Astrocyte of the cerebellum (primary cell): ENCODE measurements at regions not wholly inside any gene's neighbourhood (a gene's known extent, or its start where the extent isn't known, plus 50 kb on each side); places are given as distances from the start of the nearest gene placed in this dataset.
"Not testable (repeated sequence)": the region's sequence is repeated elsewhere in the genome, so short reads cannot be mapped to it uniquely, and the experiment has no call there.

Experiments
- DNase-seq: peaks from one replicate; pipeline ENCODE4 v3.0.0-alpha.2; 2011; ENCODE audit warnings: low read depth
- H3K4me3 ChIP-seq: 2 replicates; pipeline ENCODE4 v1.5.1; 2011; ENCODE audit warnings: mild to moderate bottlenecking, low read depth, low read length, moderate library complexity
- in situ Hi-C: cut with HindIII; loops from 2 replicates; pipeline ENCODE4 v1.10.0; 2017; ENCODE audit warnings: low sequenced_read_pairs
- TF ChIP-seq, protein P1 (sequence below): IDR thresholded peaks from 2 replicates; pipeline ENCODE4 v1.5.1; 2012; ENCODE audit warnings: low read length, low read depth, moderate library complexity, mild to moderate bottlenecking; ENCODE audit errors: missing control alignments

DNA sequence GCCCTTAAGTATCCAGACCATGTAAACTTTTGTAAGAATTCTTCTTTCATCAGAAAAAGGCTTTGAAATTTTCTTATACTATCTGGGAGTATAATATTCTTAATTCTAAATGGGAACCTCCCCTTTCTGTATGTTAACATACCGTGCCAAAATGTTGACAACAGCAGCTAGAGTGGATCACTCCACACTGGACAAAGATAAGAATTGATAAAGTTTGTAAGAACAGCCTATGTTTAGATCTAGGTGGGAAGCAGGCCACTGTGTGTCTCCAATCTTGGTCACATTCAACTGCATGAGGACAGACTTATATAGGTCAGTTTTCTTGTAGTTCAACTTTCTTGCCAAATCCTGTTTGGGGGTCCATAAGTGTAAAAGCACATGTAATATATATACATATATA is 235.7 kb downstream of the RPIA start:
- DNase-seq = no peak
- in situ Hi-C loops = no loop called here
- TF ChIP-seq, protein P1, sequence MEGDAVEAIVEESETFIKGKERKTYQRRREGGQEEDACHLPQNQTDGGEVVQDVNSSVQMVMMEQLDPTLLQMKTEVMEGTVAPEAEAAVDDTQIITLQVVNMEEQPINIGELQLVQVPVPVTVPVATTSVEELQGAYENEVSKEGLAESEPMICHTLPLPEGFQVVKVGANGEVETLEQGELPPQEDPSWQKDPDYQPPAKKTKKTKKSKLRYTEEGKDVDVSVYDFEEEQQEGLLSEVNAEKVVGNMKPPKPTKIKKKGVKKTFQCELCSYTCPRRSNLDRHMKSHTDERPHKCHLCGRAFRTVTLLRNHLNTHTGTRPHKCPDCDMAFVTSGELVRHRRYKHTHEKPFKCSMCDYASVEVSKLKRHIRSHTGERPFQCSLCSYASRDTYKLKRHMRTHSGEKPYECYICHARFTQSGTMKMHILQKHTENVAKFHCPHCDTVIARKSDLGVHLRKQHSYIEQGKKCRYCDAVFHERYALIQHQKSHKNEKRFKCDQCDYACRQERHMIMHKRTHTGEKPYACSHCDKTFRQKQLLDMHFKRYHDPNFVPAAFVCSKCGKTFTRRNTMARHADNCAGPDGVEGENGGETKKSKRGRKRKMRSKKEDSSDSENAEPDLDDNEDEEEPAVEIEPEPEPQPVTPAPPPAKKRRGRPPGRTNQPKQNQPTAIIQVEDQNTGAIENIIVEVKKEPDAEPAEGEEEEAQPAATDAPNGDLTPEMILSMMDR = no peak
- no peak overlapping the region for H3K4me3 ChIP-seq

DNA sequence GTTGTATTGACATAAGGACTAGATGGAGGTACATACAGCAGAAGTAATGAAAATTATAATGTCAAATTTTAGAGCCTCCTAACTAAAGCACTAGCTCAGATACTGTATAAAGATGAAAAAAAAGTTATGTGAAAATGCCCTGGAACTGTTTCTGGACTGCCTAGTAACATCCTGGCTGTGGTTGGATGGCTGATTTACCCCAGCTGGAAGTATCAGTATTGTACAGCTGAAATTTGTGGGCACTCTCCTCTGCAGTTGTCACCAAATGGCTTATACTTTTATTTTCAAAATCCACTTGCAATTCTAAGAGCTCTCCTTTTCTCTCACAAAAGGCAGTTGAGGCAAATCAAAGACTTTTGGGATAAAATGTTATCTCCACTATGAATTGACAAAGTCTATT is 239.2 kb downstream of the RPIA start:
- DNase-seq = no peak
- no peak overlapping the region for H3K4me3 ChIP-seq
- in situ Hi-C loops = no loop called here
- TF ChIP-seq, protein P1 = no peak

DNA sequence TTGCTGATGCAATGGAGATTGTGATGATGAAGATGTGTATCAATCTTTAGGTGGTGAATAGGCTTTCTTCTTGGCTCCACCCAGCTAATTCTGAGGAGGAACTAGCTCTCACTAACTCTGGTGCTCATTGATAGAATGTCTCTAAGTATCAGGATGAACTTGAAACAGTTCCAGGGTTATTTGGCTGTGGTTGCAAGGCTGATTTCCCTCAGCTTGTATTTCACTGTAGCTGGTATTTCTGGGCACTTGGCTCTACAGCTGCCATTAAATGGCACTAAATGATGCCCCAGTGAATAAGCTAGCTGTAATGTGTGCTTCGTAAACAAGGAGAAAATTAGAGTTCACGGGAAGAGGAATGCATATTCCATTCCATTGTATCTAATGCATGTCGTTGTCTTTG is 241.2 kb downstream of the RPIA start:
- TF ChIP-seq, protein P1 = no peak
- in situ Hi-C loops = no loop called here
- no peak overlapping the region for H3K4me3 ChIP-seq
- DNase-seq = no peak

DNA sequence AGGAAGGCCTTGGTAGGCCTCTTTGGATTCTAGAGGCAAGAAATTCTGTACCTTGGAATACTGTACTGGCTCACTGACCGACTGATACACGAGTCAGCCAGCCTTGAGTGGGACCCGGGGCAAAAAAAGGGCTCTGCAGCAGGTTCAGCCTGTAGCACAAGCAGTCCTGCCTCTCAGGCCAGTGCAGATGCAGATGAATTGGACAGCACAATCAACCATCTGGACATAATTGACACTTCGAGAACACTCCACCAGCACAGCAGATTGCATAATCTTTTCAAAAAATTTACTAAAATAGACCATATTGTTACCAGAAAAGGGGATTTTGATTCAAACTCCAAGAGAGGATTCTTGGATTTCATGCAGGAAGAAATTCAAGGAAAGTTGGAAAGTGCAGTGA is 241.6 kb downstream of the RPIA start:
- in situ Hi-C loops = no loop called here
- TF ChIP-seq, protein P1 = no peak
- no peak for DNase-seq
- H3K4me3 ChIP-seq = no peak overlapping the region

DNA sequence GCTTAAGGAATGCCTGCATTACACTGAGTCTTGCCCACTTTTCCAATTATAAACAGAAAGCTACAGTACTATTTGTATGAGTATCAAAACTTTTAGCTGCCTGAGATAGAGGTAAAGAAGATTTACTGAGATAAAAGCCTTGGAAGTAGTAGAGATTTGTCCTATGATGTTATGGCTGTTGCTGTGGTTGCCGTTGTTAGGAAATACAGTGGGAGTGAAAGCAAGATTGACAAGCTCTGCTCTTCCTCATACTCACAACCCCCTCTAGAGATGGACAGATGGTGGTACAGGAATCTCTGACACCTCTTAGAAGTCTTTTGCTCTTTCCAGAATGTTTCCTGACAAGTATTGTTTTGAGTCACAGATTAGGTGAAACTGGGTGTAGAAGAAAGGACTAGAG is 242.5 kb downstream of the RPIA start:
- in situ Hi-C loops = no loop called here
- no peak overlapping the region for H3K4me3 ChIP-seq
- DNase-seq = no peak
- TF ChIP-seq, protein P1 = no peak

DNA sequence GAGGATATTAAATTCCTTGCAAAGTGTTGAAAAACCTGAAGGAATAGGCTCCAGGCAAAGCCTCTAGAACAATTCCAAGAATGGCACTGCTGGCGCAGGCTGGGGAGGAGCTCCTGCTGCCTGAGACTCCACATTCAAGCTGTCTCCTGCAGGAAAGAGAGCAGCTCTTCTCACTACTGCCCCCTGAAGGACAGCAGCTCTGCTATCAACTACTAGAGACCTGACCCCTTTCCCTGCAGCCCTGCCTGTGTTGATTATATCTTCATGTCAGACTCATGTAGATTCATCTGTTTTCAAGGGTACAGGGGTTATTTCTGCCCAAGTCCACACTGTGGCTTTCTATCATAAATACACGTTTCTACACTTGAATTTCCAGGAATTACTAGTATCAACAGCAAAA is 249.7 kb downstream of the RPIA start:
- in situ Hi-C loops, DNase-seq, H3K4me3 ChIP-seq: not testable (repeated sequence)
- TF ChIP-seq, protein P1 = peak; percentile 5

DNA sequence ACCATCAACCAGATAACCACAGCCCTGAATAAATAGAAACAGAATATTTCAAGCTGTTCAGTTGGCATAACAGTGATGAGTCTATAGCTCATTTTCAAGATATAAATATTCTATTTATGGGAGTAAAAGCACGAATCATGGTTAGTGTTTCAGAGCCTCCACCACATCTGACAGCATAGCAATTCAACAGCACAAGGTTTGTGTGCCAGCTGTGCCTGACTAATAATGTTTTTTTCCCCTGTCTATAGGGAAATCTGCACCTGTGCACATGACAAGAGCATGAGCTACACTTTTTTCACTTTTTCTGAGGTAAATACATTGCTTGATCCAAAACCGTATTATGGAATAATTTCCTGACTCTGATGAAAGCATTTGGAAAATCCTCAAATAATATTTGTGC is 251.3 kb downstream of the RPIA start:
- TF ChIP-seq, protein P1 = no peak
- in situ Hi-C loops = no loop called here
- no peak for DNase-seq
- no peak overlapping the region for H3K4me3 ChIP-seq
